SU-DHL-6 (cell line): ENCODE measurements at regions not wholly inside any gene's neighbourhood (a gene's known extent, or its start where the extent isn't known, plus 50 kb on each side); places are given as distances from the start of the nearest gene placed in this dataset.

Experiments used
- H2AFZ ChIP-seq: fragments of 200-600 bp; sonication (generic); 2 replicates; pipeline ENCODE4 v1.6.1; 2014; ENCODE audit warnings: low read depth, mild to moderate bottlenecking, moderate library complexity, mixed read lengths, antibody characterized with exemption, low read length; ENCODE audit not compliant: severe bottlenecking
- H3F3A ChIP-seq: fragments of 200-600 bp; shearing (Covaris generic); 2 replicates; pipeline ENCODE4 v1.6.0; 2016; ENCODE audit warnings: antibody characterized with exemption, mild to moderate bottlenecking; ENCODE audit not compliant: insufficient read depth
- H3K27ac ChIP-seq: fragments of 200-600 bp; sonication (generic); 2 replicates; pipeline ENCODE4 v1.5.1; 2016; ENCODE audit warnings: low read depth, mild to moderate bottlenecking, low read length, moderate library complexity, mixed read lengths
- H3K27me3 ChIP-seq: fragments of 200-600 bp; sonication (generic), shearing (Covaris generic); 2 replicates; pipeline ENCODE4 v1.6.0; 2014; ENCODE audit warnings: mild to moderate bottlenecking, low read length
- H3K36me3 ChIP-seq: fragments of 200-600 bp; sonication (generic); 2 replicates; pipeline ENCODE4 v1.6.1; 2014; ENCODE audit warnings: mild to moderate bottlenecking, low read length, mixed read lengths
- H3K4me2 ChIP-seq: fragments of 300-600, 200-600 bp; shearing (Covaris generic), sonication (generic); 2 replicates; pipeline ENCODE4 v1.6.0; 2014; ENCODE audit warnings: low read length, low read depth, mild to moderate bottlenecking; ENCODE audit not compliant: poor library complexity, severe bottlenecking
- H3K4me3 ChIP-seq: fragments of 200-600 bp; sonication (generic); 2 replicates; pipeline ENCODE4 v1.5.1; 2014; ENCODE audit warnings: antibody characterized with exemption, low read length, mild to moderate bottlenecking, mixed read lengths; ENCODE audit not compliant: insufficient read depth, poor library complexity, severe bottlenecking
- H3K79me2 ChIP-seq: fragments of 200-600 bp; sonication (generic); 2 replicates; pipeline ENCODE4 v1.6.1; 2014; ENCODE audit warnings: mild to moderate bottlenecking, low read length, moderate library complexity; ENCODE audit not compliant: insufficient read depth
- H3K9ac ChIP-seq: fragments of 200-600 bp; sonication (generic); 2 replicates; pipeline ENCODE4 v1.7.0; 2014; ENCODE audit warnings: mild to moderate bottlenecking, low read length
- H3K9me2 ChIP-seq: fragments of 200-600 bp; sonication (generic); replicated peaks from 2 replicates; pipeline ENCODE4 v1.6.1; 2014; ENCODE audit warnings: low read length; ENCODE audit not compliant: insufficient read depth
- H3K9me3 ChIP-seq: fragments of 200-600 bp; sonication (generic); 2 replicates; pipeline ENCODE4 v1.6.1; 2014; ENCODE audit warnings: low read length, mixed read lengths; ENCODE audit not compliant: insufficient read depth
- H4K20me1 ChIP-seq: fragments of 200-600 bp; sonication (generic); 2 replicates; pipeline ENCODE4 v1.6.1; 2014; ENCODE audit warnings: low read depth, mild to moderate bottlenecking, antibody characterized with exemption, low read length, moderate library complexity, mixed read lengths
- CTCF ChIP-seq: fragments of 200-600 bp; sonication (generic); IDR thresholded peaks from one replicate; pipeline ENCODE4 v1.5.1; 2017; ENCODE audit warnings: antibody characterized with exemption, mild to moderate bottlenecking, low read length, moderate library complexity; ENCODE audit not compliant: insufficient read depth, poor library complexity, severe bottlenecking
- EZH2phosphoT487 ChIP-seq: fragments of 200-600 bp; sonication (generic), shearing (Covaris generic); conservative IDR thresholded peaks from 2 replicates; pipeline ENCODE4 v1.6.1; 2018; ENCODE audit warnings: mild to moderate bottlenecking, antibody characterized with exemption, low read length, moderate library complexity, mixed read lengths

- no peaks in the 10 kb centered on the region for H3K27me3 ChIP-seq
- H2AFZ ChIP-seq: no peak overlapping the region
- TF ChIP-seq EZH2phosphoT487: no peak
- no peak for TF ChIP-seq CTCF
- no peak overlapping the region for H3K27ac ChIP-seq
- H3K36me3 ChIP-seq: no peaks in the 10 kb centered on the region
- H3K9ac ChIP-seq: no peak overlapping the region
- H3K79me2 ChIP-seq: no peaks in the 10 kb centered on the region
- H3K4me3 ChIP-seq: no peak overlapping the region
- no peaks in the 10 kb centered on the region for H3K9me2 ChIP-seq
- H3K9me3 ChIP-seq: no peaks in the 10 kb centered on the region
- H3K4me2 ChIP-seq: no peak overlapping the region
- H4K20me1 ChIP-seq: no peaks in the 10 kb centered on the region
- H3F3A ChIP-seq: no peaks in the 10 kb centered on the region
Measured at GRCh38 chr6:40074306-40075055, 140.2 kb upstream of the MOCS1 start.

- H4K20me1 ChIP-seq: no peaks in the 10 kb centered on the region
- H3K9ac ChIP-seq: no peak overlapping the region
- H3F3A ChIP-seq: no peaks in the 10 kb centered on the region
- H3K9me2 ChIP-seq: no peaks in the 10 kb centered on the region
- peaks cover 12% of the 10 kb centered on the region; the same call in 1 of the 2 replicates for H3K9me3 ChIP-seq
- H3K27me3 ChIP-seq: no peaks in the 10 kb centered on the region
- H3K27ac ChIP-seq: no peak overlapping the region
- H3K4me3 ChIP-seq: no peak overlapping the region
- TF ChIP-seq EZH2phosphoT487 (no peak), CTCF (no peak)
- no peak overlapping the region for H3K4me2 ChIP-seq
- H3K36me3 ChIP-seq: no peaks in the 10 kb centered on the region
- H3K79me2 ChIP-seq: no peaks in the 10 kb centered on the region
- H2AFZ ChIP-seq: no peak overlapping the region
Measured at GRCh38 chr6:40066372-40066771, 132.1 kb upstream of the MOCS1 start.

GRCh38 chr6:40056865-40057264 is 122.6 kb upstream of the MOCS1 start:
- no peaks in the 10 kb centered on the region for H3K27me3 ChIP-seq
- TF ChIP-seq EZH2phosphoT487 (no peak), CTCF (no peak)

More at GRCh38 chr6:40056865-40057264, 122.6 kb upstream of the MOCS1 start:
- H3K9me2 ChIP-seq: no peaks in the 10 kb centered on the region
- no peaks in the 10 kb centered on the region for H3F3A ChIP-seq
- no peaks in the 10 kb centered on the region for H3K9me3 ChIP-seq
- no peak overlapping the region for H3K4me2 ChIP-seq
- no peak overlapping the region for H3K9ac ChIP-seq
- no peaks in the 10 kb centered on the region for H3K79me2 ChIP-seq
- H3K27ac ChIP-seq: no peak overlapping the region
- no peak overlapping the region for H2AFZ ChIP-seq
- H4K20me1 ChIP-seq: no peaks in the 10 kb centered on the region
- no peak overlapping the region for H3K4me3 ChIP-seq
- no peaks in the 10 kb centered on the region for H3K36me3 ChIP-seq
